HG02840 (cell line): ENCODE measurements at regions not wholly inside any gene's neighbourhood (a gene's known extent, or its start where the extent isn't known, plus 50 kb on each side); places are given as distances from the start of the nearest gene placed in this dataset.
"Not testable (repeated sequence)": the region's sequence is repeated elsewhere in the genome, so short reads cannot be mapped to it uniquely, and the experiment has no call there.

Experiments used
- ATAC-seq: cut with Tn5 transposase; IDR thresholded peaks from one replicate; pipeline ENCODE4 v1.9.1; 2021; ENCODE audit warnings: mild to moderate bottlenecking, moderate library complexity, moderate number of reproducible peaks; ENCODE audit not compliant: unreplicated experiment, low FRiP score

- no peak for ATAC-seq
These were observed 96.3 kb upstream of the ZNF462 start for GRCh38 chr9:106766616-106767015.

- ATAC-seq: no peak
These were observed 93.6 kb upstream of the ZNF462 start for GRCh38 chr9:106769331-106769730.

- ATAC-seq: no peak
These were observed 91.4 kb upstream of the ZNF462 start for GRCh38 chr9:106771608-106772007.

- no peak for ATAC-seq
These were observed 90.3 kb upstream of the ZNF462 start for GRCh38 chr9:106772523-106773290.

GRCh38 chr9:106773750-106774149, 89.2 kb upstream of the ZNF462 start:
- no peak for ATAC-seq

GRCh38 chr9:106775960-106776359, 87.0 kb upstream of the ZNF462 start:
- ATAC-seq: no peak

GRCh38 chr9:106779796-106780195, 83.2 kb upstream of the ZNF462 start:
- no peak for ATAC-seq

- no peak for ATAC-seq
These were observed 79.8 kb upstream of the ZNF462 start for GRCh38 chr9:106783121-106783520.

- ATAC-seq: no peak
These were observed 78.9 kb upstream of the ZNF462 start for GRCh38 chr9:106784076-106784475.

GRCh38 chr9:106785200-106785599, 77.8 kb upstream of the ZNF462 start:
- no peak for ATAC-seq

GRCh38 chr9:106788021-106788420, 74.9 kb upstream of the ZNF462 start:
- not testable (repeated sequence) for ATAC-seq

- ATAC-seq: no peak
These were observed 67.9 kb upstream of the ZNF462 start for GRCh38 chr9:106795031-106795430.

GRCh38 chr9:106796771-106797170, 66.2 kb upstream of the ZNF462 start:
- no peak for ATAC-seq

- ATAC-seq: no peak
These were observed 65.7 kb upstream of the ZNF462 start for GRCh38 chr9:106797299-106797698.

GRCh38 chr9:106798016-106798799, 64.8 kb upstream of the ZNF462 start:
- no peak for ATAC-seq

GRCh38 chr9:106799152-106799551, 63.8 kb upstream of the ZNF462 start:
- ATAC-seq: no peak

- no peak for ATAC-seq
These were observed 62.2 kb upstream of the ZNF462 start for GRCh38 chr9:106800701-106801270.

- no peak for ATAC-seq
These were observed 61.1 kb upstream of the ZNF462 start for GRCh38 chr9:106801816-106802215.
